Liver (tissue), 8 donors: ENCODE measurements at regions not wholly inside any gene's neighbourhood (a gene's known extent, or its start where the extent isn't known, plus 50 kb on each side); places are given as distances from the start of the nearest gene placed in this dataset.

Experiments
- DNase-seq: peaks from one replicate; pipeline ENCODE4 v3.0.0-alpha.2; 2017; ENCODE audit warnings: low spot score
- H3K27ac ChIP-seq, 2 donors: one replicate each; pipeline ENCODE4 v1.7.0; 2013; ENCODE audit warnings: inconsistent platforms in 2 of 2, low read length in 2 of 2, control low read depth in 1 of 2, low read depth in 1 of 2, mild to moderate bottlenecking in 1 of 2
- H3K27me3 ChIP-seq, 4 donors: one replicate each; pipeline versions ENCODE4 v1.6.1 to v1.7.0; 2013; ENCODE audit warnings: low read length in 3 of 4, inconsistent platforms in 1 of 4, mild to moderate bottlenecking in 1 of 4, moderate library complexity in 1 of 4; ENCODE audit not compliant: control insufficient read depth in 4 of 4, insufficient read depth in 4 of 4
- H3K36me3 ChIP-seq, 4 donors: one replicate each; pipeline versions ENCODE4 v1.6.1 to v1.7.0; 2013; ENCODE audit warnings: low read length in 3 of 4, mild to moderate bottlenecking in 3 of 4, low read depth in 1 of 4, moderate library complexity in 1 of 4; ENCODE audit not compliant: control insufficient read depth in 4 of 4, insufficient read depth in 3 of 4
- H3K4me1 ChIP-seq, 4 donors: one replicate each; pipeline versions ENCODE4 v1.6.1 to v1.7.0; 2013; ENCODE audit warnings: low read length in 3 of 4, mild to moderate bottlenecking in 3 of 4, moderate library complexity in 1 of 4; ENCODE audit not compliant: control insufficient read depth in 4 of 4, insufficient read depth in 4 of 4
- H3K4me3 ChIP-seq, 3 donors: one replicate each; pipeline versions ENCODE4 v1.6.1 to v1.7.0; 2013; ENCODE audit warnings: low read length in 3 of 3, control low read depth in 1 of 3, low read depth in 1 of 3, mild to moderate bottlenecking in 1 of 3
- H3K9ac ChIP-seq, 2 donors: one replicate each; pipeline ENCODE4 v1.7.0; 2013; ENCODE audit warnings: low read length in 2 of 2, mild to moderate bottlenecking in 2 of 2, moderate library complexity in 2 of 2, control low read depth in 1 of 2, low read depth in 1 of 2
- H3K9me3 ChIP-seq, 4 donors: one replicate each; pipeline versions ENCODE4 v1.6.1 to v1.7.0; 2013; ENCODE audit warnings: low read length in 3 of 4; ENCODE audit not compliant: control insufficient read depth in 4 of 4
- CTCF ChIP-seq: fragments of 150-350 bp; IDR thresholded peaks from 2 replicates; pipeline ENCODE4 v1.5.1; 2017; ENCODE audit warnings: improper control_type of control experiment, low read depth, low read length; ENCODE audit not compliant: missing input control
- EGR1 ChIP-seq, 2 donors: IDR thresholded peaks; 2 replicates each; pipeline ENCODE4 v1.6.1; 2016 to 2018; ENCODE audit warnings: antibody characterized with exemption in 2 of 2, low read depth in 2 of 2
- FOXA1 ChIP-seq: IDR thresholded peaks from 2 replicates; pipeline ENCODE4 v1.6.1; 2016; ENCODE audit warnings: antibody characterized with exemption
- FOXA2 ChIP-seq: IDR thresholded peaks from 2 replicates; pipeline ENCODE4 v1.6.1; 2016; ENCODE audit warnings: antibody characterized with exemption
- GABPA ChIP-seq, 2 donors: IDR thresholded peaks in 1 of 2; conservative IDR thresholded peaks in 1 of 2; 2 replicates each; pipeline ENCODE4 v1.6.1; 2016; ENCODE audit warnings: antibody characterized with exemption in 2 of 2, mild to moderate bottlenecking in 1 of 2, moderate library complexity in 1 of 2
- HNF4A ChIP-seq, 2 donors: conservative IDR thresholded peaks; 2 replicates each; pipeline ENCODE4 v1.6.1; 2016; ENCODE audit warnings: antibody characterized with exemption in 2 of 2, mild to moderate bottlenecking in 2 of 2
- HNF4G ChIP-seq: IDR thresholded peaks from 2 replicates; pipeline ENCODE4 v1.6.1; 2016; ENCODE audit warnings: antibody characterized with exemption
- JUND ChIP-seq, 2 donors: IDR thresholded peaks; 2 replicates each; pipeline ENCODE4 v1.6.1; 2016; ENCODE audit warnings: antibody characterized with exemption in 2 of 2
- NR2F2 ChIP-seq: IDR thresholded peaks from 2 replicates; pipeline ENCODE4 v1.6.1; 2016; ENCODE audit warnings: antibody characterized with exemption
- RAD21 ChIP-seq, 2 donors: IDR thresholded peaks; 2 replicates each; pipeline ENCODE4 v1.6.1; 2016; ENCODE audit warnings: antibody characterized with exemption in 2 of 2, mild to moderate bottlenecking in 2 of 2
- RXRA ChIP-seq, 2 donors: IDR thresholded peaks; 2 replicates each; pipeline ENCODE4 v1.6.1; 2017 to 2018; ENCODE audit warnings: antibody characterized with exemption in 2 of 2, mild to moderate bottlenecking in 1 of 2
- SP1 ChIP-seq: IDR thresholded peaks from 2 replicates; pipeline ENCODE4 v1.6.1; 2018; ENCODE audit warnings: antibody characterized with exemption, mild to moderate bottlenecking
- TAF1 ChIP-seq: conservative IDR thresholded peaks from 2 replicates; pipeline ENCODE4 v1.6.1; 2016; ENCODE audit warnings: antibody characterized with exemption, mild to moderate bottlenecking
- YY1 ChIP-seq: IDR thresholded peaks from 2 replicates; pipeline ENCODE4 v1.6.1; 2016; ENCODE audit warnings: antibody characterized with exemption, mild to moderate bottlenecking
- WGBS: extraction: QIAGEN DNeasy Blood & Tissue Kit; methylation state at CpG from one replicate; pipeline ENCODE4 v1.1.7; 2013; 5-methylcytosine and 5-hydroxymethylcytosine counted together
- TF ChIP-seq, protein P1 (sequence below): IDR thresholded peaks from 2 replicates; pipeline ENCODE4 v1.6.1; 2016; ENCODE audit warnings: antibody characterized with exemption
- TF ChIP-seq, protein P2 (sequence below): IDR thresholded peaks from 2 replicates; pipeline ENCODE4 v1.6.1; 2016; ENCODE audit warnings: antibody characterized with exemption
- TF ChIP-seq, protein P3 (sequence below): IDR thresholded peaks from 2 replicates; pipeline ENCODE4 v1.6.1; 2016; ENCODE audit warnings: antibody characterized with exemption, mild to moderate bottlenecking
- donor health status: healthy.
- donor health status: healthy.
- donor health status: healthy.
- donor health status: healthy.
- donor health status: healthy.

GRCh38 chr18:27797484-27797883 is 379.4 kb downstream of the CDH2 start:
- Histone ChIP-seq H3K27ac (no peak overlapping the region), H3K4me1 (no peaks in the 10 kb centered on the region), H3K36me3 (no peaks in the 10 kb centered on the region), H3K27me3 (no peaks in the 10 kb centered on the region), H3K4me3 (no peak overlapping the region), H3K9me3 (no peaks in the 10 kb centered on the region), H3K9ac (no peak overlapping the region)
- 75% methylated on average over 1 of the region's 1 CpG for WGBS
- TF ChIP-seq CTCF (no peak), YY1 (no peak), EGR1 (IDR thresholded peaks at IDR 0.05; ENCODE audit: low read depth in 2 of 2) (no peak), SP1 (no peak), HNF4A (conservative IDR thresholded peaks at IDR 0.05) (no peak), RXRA (IDR thresholded peaks at IDR 0.05) (no peak), NR2F2 (no peak), RAD21 (IDR thresholded peaks at IDR 0.05) (no peak), GABPA (IDR thresholded peaks at IDR 0.05 in 1 of 2, conservative IDR thresholded peaks at IDR 0.05 in 1 of 2) (no peak), TAF1 (no peak), JUND (IDR thresholded peaks at IDR 0.05) (no peak), FOXA1 (no peak)
- TF ChIP-seq, protein P1, sequence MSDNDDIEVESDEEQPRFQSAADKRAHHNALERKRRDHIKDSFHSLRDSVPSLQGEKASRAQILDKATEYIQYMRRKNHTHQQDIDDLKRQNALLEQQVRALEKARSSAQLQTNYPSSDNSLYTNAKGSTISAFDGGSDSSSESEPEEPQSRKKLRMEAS, result no peak
- TF ChIP-seq, protein P2, sequence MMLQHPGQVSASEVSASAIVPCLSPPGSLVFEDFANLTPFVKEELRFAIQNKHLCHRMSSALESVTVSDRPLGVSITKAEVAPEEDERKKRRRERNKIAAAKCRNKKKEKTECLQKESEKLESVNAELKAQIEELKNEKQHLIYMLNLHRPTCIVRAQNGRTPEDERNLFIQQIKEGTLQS, result no peak
- TF ChIP-seq, protein P3, sequence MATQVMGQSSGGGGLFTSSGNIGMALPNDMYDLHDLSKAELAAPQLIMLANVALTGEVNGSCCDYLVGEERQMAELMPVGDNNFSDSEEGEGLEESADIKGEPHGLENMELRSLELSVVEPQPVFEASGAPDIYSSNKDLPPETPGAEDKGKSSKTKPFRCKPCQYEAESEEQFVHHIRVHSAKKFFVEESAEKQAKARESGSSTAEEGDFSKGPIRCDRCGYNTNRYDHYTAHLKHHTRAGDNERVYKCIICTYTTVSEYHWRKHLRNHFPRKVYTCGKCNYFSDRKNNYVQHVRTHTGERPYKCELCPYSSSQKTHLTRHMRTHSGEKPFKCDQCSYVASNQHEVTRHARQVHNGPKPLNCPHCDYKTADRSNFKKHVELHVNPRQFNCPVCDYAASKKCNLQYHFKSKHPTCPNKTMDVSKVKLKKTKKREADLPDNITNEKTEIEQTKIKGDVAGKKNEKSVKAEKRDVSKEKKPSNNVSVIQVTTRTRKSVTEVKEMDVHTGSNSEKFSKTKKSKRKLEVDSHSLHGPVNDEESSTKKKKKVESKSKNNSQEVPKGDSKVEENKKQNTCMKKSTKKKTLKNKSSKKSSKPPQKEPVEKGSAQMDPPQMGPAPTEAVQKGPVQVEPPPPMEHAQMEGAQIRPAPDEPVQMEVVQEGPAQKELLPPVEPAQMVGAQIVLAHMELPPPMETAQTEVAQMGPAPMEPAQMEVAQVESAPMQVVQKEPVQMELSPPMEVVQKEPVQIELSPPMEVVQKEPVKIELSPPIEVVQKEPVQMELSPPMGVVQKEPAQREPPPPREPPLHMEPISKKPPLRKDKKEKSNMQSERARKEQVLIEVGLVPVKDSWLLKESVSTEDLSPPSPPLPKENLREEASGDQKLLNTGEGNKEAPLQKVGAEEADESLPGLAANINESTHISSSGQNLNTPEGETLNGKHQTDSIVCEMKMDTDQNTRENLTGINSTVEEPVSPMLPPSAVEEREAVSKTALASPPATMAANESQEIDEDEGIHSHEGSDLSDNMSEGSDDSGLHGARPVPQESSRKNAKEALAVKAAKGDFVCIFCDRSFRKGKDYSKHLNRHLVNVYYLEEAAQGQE, result no peak
- DNase-seq, result no peak

GRCh38 chr18:27794181-27794926 is 382.6 kb downstream of the CDH2 start:
- DNase-seq, result no peak
- H3K36me3 ChIP-seq, result no peaks in the 10 kb centered on the region
- 87% methylated on average over 2 of the region's 2 CpGs for WGBS
- H3K27ac ChIP-seq, result no peak overlapping the region
- H3K27me3 ChIP-seq, result no peaks in the 10 kb centered on the region
- H3K4me1 ChIP-seq, result no peaks in the 10 kb centered on the region
- no peaks in the 10 kb centered on the region for H3K9me3 ChIP-seq
- H3K9ac ChIP-seq, result no peak overlapping the region
- TF ChIP-seq, protein P3, result no peak
- no peak for TF ChIP-seq YY1
- TF ChIP-seq FOXA1, result no peak
- TF ChIP-seq TAF1, result no peak
- no peak for TF ChIP-seq HNF4A (conservative IDR thresholded peaks at IDR 0.05)
- no peak for TF ChIP-seq JUND (IDR thresholded peaks at IDR 0.05)
- no peak for TF ChIP-seq NR2F2
- TF ChIP-seq GABPA (IDR thresholded peaks at IDR 0.05 in 1 of 2, conservative IDR thresholded peaks at IDR 0.05 in 1 of 2), result no peak
- TF ChIP-seq EGR1 (IDR thresholded peaks at IDR 0.05; ENCODE audit: low read depth in 2 of 2), result no peak
- no peak for TF ChIP-seq HNF4G
- TF ChIP-seq, protein P2, result no peak
- TF ChIP-seq FOXA2, result no peak
- TF ChIP-seq, protein P1, result no peak
- TF ChIP-seq RXRA (IDR thresholded peaks at IDR 0.05), result no peak
- TF ChIP-seq CTCF, result no peak
- TF ChIP-seq RAD21 (IDR thresholded peaks at IDR 0.05), result no peak
- TF ChIP-seq SP1, result no peak
- H3K4me3 ChIP-seq, result no peak overlapping the region
